GM23338 (cell line): ENCODE measurements at regions not wholly inside any gene's neighbourhood (a gene's known extent, or its start where the extent isn't known, plus 50 kb on each side); places are given as distances from the start of the nearest gene placed in this dataset.

Experiments used
- ATAC-seq: fragments of 200-7000 bp; cut with Tn5 transposase; 3 replicates; pipeline ENCODE4 v1.9.1; 2020
- DNase-seq: peaks from one replicate; pipeline ENCODE4 v3.0.0-alpha.2; 2015; ENCODE audit warnings: low spot score
- H2AFZ ChIP-seq: fragments of 200-600 bp; sonication (generic); 2 replicates; pipeline ENCODE4 v1.8.0; 2016; ENCODE audit warnings: antibody characterized with exemption, mild to moderate bottlenecking, moderate library complexity
- H3F3A ChIP-seq: fragments of 200-600 bp; sonication (generic); replicated peaks from 2 replicates; pipeline ENCODE4 v1.8.0; 2017; ENCODE audit warnings: antibody characterized with exemption, mixed run types, low read depth
- H3K27ac ChIP-seq: fragments of 200-600 bp; sonication (generic); 2 replicates; pipeline ENCODE4 v1.6.1; 2016; ENCODE audit warnings: low read depth
- H3K27me3 ChIP-seq: fragments of 200-600 bp; sonication (generic); 2 replicates; pipeline ENCODE4 v1.8.0; 2016; ENCODE audit warnings: mild to moderate bottlenecking, mixed run types, moderate library complexity; ENCODE audit not compliant: insufficient read depth
- H3K36me3 ChIP-seq: fragments of 200-600 bp; sonication (generic); 2 replicates; pipeline ENCODE4 v1.8.0; 2016; ENCODE audit warnings: mild to moderate bottlenecking; ENCODE audit not compliant: insufficient read depth
- H3K4me1 ChIP-seq: fragments of 200-600 bp; sonication (generic); 2 replicates; pipeline ENCODE4 v1.8.0; 2016; ENCODE audit warnings: mild to moderate bottlenecking, moderate library complexity; ENCODE audit not compliant: insufficient read depth
- H3K4me2 ChIP-seq: fragments of 200-600 bp; sonication (generic); 2 replicates; pipeline ENCODE4 v1.7.1; 2017; ENCODE audit warnings: mixed run types
- H3K4me3 ChIP-seq: fragments of 200-600 bp; sonication (generic); 2 replicates; pipeline ENCODE4 v1.6.1; 2016; ENCODE audit warnings: mixed run types
- H3K79me2 ChIP-seq: fragments of 200-600 bp; sonication (generic); replicated peaks from 2 replicates; pipeline ENCODE4 v1.8.0; 2017; ENCODE audit warnings: mild to moderate bottlenecking; ENCODE audit not compliant: insufficient read depth
- H3K9me2 ChIP-seq: fragments of 200-600 bp; sonication (generic); 2 replicates; pipeline ENCODE4 v1.8.0; 2017; ENCODE audit not compliant: insufficient read depth
- H4K20me1 ChIP-seq: fragments of 200-600 bp; sonication (generic); replicated peaks from 2 replicates; pipeline ENCODE4 v1.8.0; 2017; ENCODE audit warnings: mild to moderate bottlenecking; ENCODE audit not compliant: insufficient read depth
- H3K27ac Mint-ChIP-seq: 2 replicates; pipeline ENCODE4 v1.8.0; 2020; ENCODE audit warnings: inconsistent platforms, mild to moderate bottlenecking, moderate library complexity, mixed read lengths
- H3K27me3 Mint-ChIP-seq: 3 replicates; pipeline ENCODE4 v1.8.0; 2022; ENCODE audit warnings: low read depth, mild to moderate bottlenecking, moderate library complexity, mixed read lengths, inconsistent platforms; ENCODE audit not compliant: insufficient read depth, poor library complexity
- H3K36me3 Mint-ChIP-seq: 3 replicates; pipeline ENCODE4 v1.8.0; 2021; ENCODE audit warnings: low read depth, mild to moderate bottlenecking, inconsistent platforms, moderate library complexity, mixed read lengths
- H3K4me1 Mint-ChIP-seq: 3 replicates; pipeline ENCODE4 v1.8.0; 2020; ENCODE audit warnings: mild to moderate bottlenecking, inconsistent platforms, mixed read lengths
- H3K4me3 Mint-ChIP-seq: 3 replicates; pipeline ENCODE4 v1.8.0; 2021; ENCODE audit warnings: moderate library complexity, mild to moderate bottlenecking, inconsistent platforms, mixed read lengths
- H3K9me3 Mint-ChIP-seq: 3 replicates; pipeline ENCODE4 v1.8.0; 2020; ENCODE audit warnings: moderate library complexity, mild to moderate bottlenecking, inconsistent platforms, mixed read lengths
- CREB1 ChIP-seq: fragments of 250-450 bp; sonication (Bioruptor Pico); IDR thresholded peaks from 2 replicates; pipeline ENCODE4 v1.5.0; 2020; ENCODE audit warnings: low read depth, mild to moderate bottlenecking, moderate library complexity
- CTCF ChIP-seq, 2 experiments: fragments of 200-600 bp in 1 of 2; sonication (generic) in 1 of 2; conservative IDR thresholded peaks; 2 replicates each; pipeline versions ENCODE4 v1.5.1 to v1.6.1; 2016 to 2017; ENCODE audit warnings: antibody characterized with exemption in 2 of 2, low read depth in 2 of 2, mild to moderate bottlenecking in 2 of 2, moderate library complexity in 1 of 2
- ETS1 ChIP-seq: IDR thresholded peaks from 2 replicates; pipeline ENCODE4 v1.6.1; 2016; ENCODE audit warnings: antibody characterized with exemption
- EZH2 ChIP-seq: fragments of 200-600 bp; sonication (generic); IDR thresholded peaks from one replicate; pipeline ENCODE4 v1.8.0; 2017; ENCODE audit warnings: antibody characterized with exemption, mild to moderate bottlenecking, low read depth; ENCODE audit not compliant: unreplicated experiment
- EZH2phosphoT487 ChIP-seq: fragments of 200-600 bp; sonication (generic); IDR thresholded peaks from one replicate; pipeline ENCODE4 v1.8.1; 2018; ENCODE audit warnings: antibody characterized with exemption; ENCODE audit not compliant: unreplicated experiment
- JUNB ChIP-seq: IDR thresholded peaks from one replicate; pipeline ENCODE4 v1.6.1; 2016; ENCODE audit warnings: antibody characterized with exemption; ENCODE audit not compliant: unreplicated experiment
- NANOG ChIP-seq: IDR thresholded peaks from 2 replicates; pipeline ENCODE4 v1.6.1; 2016; ENCODE audit warnings: antibody characterized with exemption, borderline replicate concordance
- POLR2AphosphoS5 ChIP-seq: IDR thresholded peaks from 2 replicates; pipeline ENCODE4 v1.6.1; 2016; ENCODE audit warnings: antibody characterized with exemption, low read depth
- REST ChIP-seq: IDR thresholded peaks from one replicate; pipeline ENCODE4 v1.6.1; 2018; ENCODE audit warnings: antibody characterized with exemption; ENCODE audit not compliant: unreplicated experiment
- STAT1 ChIP-seq: IDR thresholded peaks from one replicate; pipeline ENCODE4 v1.6.1; 2016; ENCODE audit warnings: antibody characterized with exemption; ENCODE audit not compliant: unreplicated experiment
- ZNF114 ChIP-seq: fragments of 250-450 bp; sonication (Bioruptor Pico); IDR thresholded peaks from 2 replicates; pipeline ENCODE4 v1.5.0; 2020; ENCODE audit warnings: mild to moderate bottlenecking, moderate library complexity
- ZNF331 ChIP-seq: fragments of 250-450 bp; sonication (Bioruptor Pico); IDR thresholded peaks from 2 replicates; pipeline ENCODE4 v1.5.0; 2020; ENCODE audit warnings: low read depth, mild to moderate bottlenecking, moderate library complexity

DNA sequence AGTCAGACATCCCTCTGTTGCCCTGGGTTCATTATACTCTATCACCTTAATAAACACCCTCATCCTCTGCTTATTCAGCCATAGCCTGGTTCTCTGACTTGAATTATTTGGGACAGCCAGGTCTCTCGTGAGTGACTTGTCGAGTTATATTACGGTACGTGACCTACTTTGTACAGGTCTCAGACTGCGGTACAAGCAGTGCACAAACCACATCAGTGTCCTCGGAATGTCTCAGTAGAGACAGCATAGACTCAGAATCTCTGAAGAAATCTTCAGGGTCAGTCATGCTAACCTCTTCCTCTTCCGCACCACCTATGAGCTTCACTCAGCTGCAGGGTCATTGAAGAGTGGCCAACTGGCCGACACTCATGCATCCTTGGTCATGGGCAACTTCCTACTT is 860.8 kb downstream of the BCL11B start (continued):
- TF ChIP-seq CTCF (conservative IDR thresholded peaks at IDR 0.05; ENCODE audit: low read depth in 2 of 2) (no peak), CREB1 (CRISPR knock-in tag) (no peak), REST (no peak), ETS1 (no peak), EZH2phosphoT487 (no peak), ZNF114 (CRISPR knock-in tag) (no peak), POLR2AphosphoS5 (no peak), EZH2 (no peak)

DNA sequence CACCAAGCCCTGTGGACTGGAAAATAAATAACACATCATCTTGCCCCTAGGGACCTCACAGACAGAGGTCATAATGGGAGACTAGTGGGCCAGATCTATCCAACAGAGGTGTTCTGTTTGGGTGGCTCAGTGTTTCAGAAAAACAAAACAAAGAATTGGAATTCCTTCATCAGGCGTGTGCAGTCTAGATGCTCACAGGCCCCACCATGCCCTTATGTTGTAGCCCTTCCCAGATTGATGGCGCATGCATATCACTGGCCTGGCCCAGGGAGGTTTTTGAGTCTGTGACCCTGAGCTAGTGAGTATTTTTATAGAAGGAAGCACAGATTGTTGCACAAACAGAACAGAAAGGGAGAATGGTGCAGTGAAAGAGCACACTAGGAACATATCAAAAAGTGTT is 859.6 kb downstream of the BCL11B start:
- H2AFZ ChIP-seq = no peak overlapping the region; the same call in 1 of the 2 replicates
- no peak for ATAC-seq
- no peaks in the 10 kb centered on the region for H3K9me2 ChIP-seq
- H3K79me2 ChIP-seq = no peaks in the 10 kb centered on the region
- Mint-ChIP-seq H3K36me3 (no peaks in the 10 kb centered on the region), H3K4me3 (no peak overlapping the region), H3K9me3 (no peaks in the 10 kb centered on the region), H3K27me3 (no peaks in the 10 kb centered on the region), H3K4me1 (no peaks in the 10 kb centered on the region), H3K27ac (no peak overlapping the region)
- no peak for DNase-seq
- H3K4me2 ChIP-seq = no peak overlapping the region
- H3F3A ChIP-seq = no peaks in the 10 kb centered on the region
- H3K27me3 ChIP-seq = no peaks in the 10 kb centered on the region
- H3K27ac ChIP-seq = no peak overlapping the region
- H4K20me1 ChIP-seq = no peaks in the 10 kb centered on the region
- H3K4me1 ChIP-seq = no peaks in the 10 kb centered on the region
- H3K36me3 ChIP-seq = no peaks in the 10 kb centered on the region; the same call in 1 of the 2 replicates
- H3K4me3 ChIP-seq = no peak overlapping the region
- TF ChIP-seq POLR2AphosphoS5 (no peak), EZH2phosphoT487 (no peak), ZNF331 (CRISPR knock-in tag) (no peak), EZH2 (no peak), REST (no peak), ZNF114 (CRISPR knock-in tag) (no peak), ETS1 (no peak), JUNB (no peak), NANOG (no peak), CREB1 (CRISPR knock-in tag) (no peak), CTCF (conservative IDR thresholded peaks at IDR 0.05; ENCODE audit: low read depth in 2 of 2) (no peak), STAT1 (no peak)
